Stomach (tissue), 4 donors: ENCODE measurements at regions not wholly inside any gene's neighbourhood (a gene's known extent, or its start where the extent isn't known, plus 50 kb on each side); places are given as distances from the start of the nearest gene placed in this dataset.
"Not testable (repeated sequence)": the region's sequence is repeated elsewhere in the genome, so short reads cannot be mapped to it uniquely, and the experiment has no call there.

Experiments used
- POLR2A ChIP-seq, 4 donors: fragments of 450-650 bp; IDR thresholded peaks; one replicate each; pipeline ENCODE4 v1.6.1; 2016; ENCODE audit warnings: antibody characterized with exemption in 4 of 4, control low read depth in 2 of 4, mild to moderate bottlenecking in 1 of 4, moderate library complexity in 1 of 4
- TF ChIP-seq, protein P1 (sequence below), 7 experiments: fragments of 450-650 bp in 4 of 7; fragments of 200-600 bp in 3 of 7; sonication (generic) in 3 of 7; IDR thresholded peaks; one replicate each; pipeline ENCODE4 v1.5.1; 2016 to 2019; ENCODE audit warnings: antibody characterized with exemption in 7 of 7, control low read depth in 2 of 7, mild to moderate bottlenecking in 1 of 7

DNA sequence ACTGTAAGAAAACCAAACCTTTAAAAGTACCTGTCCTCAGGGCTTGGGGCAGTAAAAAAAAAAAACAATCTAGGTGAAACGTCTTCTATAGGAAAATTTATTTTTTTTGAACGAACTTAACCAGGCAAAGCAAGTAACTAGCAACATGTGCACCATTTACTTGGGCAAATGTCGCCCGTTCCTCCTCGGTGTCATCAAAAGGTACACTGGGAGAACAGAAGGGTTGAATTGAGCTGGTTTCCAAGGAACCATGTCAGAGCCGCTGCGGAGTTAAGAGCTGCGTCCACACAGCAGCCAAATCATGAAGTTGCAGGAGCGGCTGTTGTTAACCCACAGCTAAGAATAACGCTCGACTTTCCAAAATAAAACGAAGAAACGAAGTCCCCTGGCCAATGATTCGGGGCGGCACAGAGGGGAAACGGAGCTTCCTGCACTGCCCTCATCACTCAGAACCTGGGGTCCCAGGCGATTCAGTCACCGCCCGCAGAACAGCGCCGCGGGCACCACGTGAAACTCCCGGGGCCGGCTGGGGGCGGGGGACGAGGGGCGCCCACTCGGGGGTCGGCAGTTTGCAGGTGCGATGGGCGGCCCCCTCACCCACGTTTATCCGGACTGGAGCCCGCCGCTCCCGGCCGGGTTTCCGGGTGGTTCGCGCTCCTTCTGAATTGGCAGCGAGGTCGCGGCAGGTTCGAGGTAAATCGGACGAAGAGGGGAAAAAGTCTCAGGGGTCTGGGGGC, 53.6 kb upstream of the PLGLB1 start:
- TF ChIP-seq, protein P1, sequence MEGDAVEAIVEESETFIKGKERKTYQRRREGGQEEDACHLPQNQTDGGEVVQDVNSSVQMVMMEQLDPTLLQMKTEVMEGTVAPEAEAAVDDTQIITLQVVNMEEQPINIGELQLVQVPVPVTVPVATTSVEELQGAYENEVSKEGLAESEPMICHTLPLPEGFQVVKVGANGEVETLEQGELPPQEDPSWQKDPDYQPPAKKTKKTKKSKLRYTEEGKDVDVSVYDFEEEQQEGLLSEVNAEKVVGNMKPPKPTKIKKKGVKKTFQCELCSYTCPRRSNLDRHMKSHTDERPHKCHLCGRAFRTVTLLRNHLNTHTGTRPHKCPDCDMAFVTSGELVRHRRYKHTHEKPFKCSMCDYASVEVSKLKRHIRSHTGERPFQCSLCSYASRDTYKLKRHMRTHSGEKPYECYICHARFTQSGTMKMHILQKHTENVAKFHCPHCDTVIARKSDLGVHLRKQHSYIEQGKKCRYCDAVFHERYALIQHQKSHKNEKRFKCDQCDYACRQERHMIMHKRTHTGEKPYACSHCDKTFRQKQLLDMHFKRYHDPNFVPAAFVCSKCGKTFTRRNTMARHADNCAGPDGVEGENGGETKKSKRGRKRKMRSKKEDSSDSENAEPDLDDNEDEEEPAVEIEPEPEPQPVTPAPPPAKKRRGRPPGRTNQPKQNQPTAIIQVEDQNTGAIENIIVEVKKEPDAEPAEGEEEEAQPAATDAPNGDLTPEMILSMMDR (IDR thresholded peaks at IDR 0.05): not testable (repeated sequence)
- not testable (repeated sequence) for TF ChIP-seq POLR2A (IDR thresholded peaks at IDR 0.05)
